ENCODE measurements at regions not wholly inside any gene's neighbourhood (a gene's known extent, or its start where the extent isn't known, plus 50 kb on each side); places are given as distances from the start of the nearest gene placed in this dataset.
"Not testable (repeated sequence)": the region's sequence is repeated elsewhere in the genome, so short reads cannot be mapped to it uniquely, and the experiment has no call there.

- peak; percentile 36 for DNase-seq (ENCODE audit: low spot score)
These were observed 310.2 kb downstream of the SLITRK5 start for GRCh38 chr13:87981416-87981815.

DNA sequence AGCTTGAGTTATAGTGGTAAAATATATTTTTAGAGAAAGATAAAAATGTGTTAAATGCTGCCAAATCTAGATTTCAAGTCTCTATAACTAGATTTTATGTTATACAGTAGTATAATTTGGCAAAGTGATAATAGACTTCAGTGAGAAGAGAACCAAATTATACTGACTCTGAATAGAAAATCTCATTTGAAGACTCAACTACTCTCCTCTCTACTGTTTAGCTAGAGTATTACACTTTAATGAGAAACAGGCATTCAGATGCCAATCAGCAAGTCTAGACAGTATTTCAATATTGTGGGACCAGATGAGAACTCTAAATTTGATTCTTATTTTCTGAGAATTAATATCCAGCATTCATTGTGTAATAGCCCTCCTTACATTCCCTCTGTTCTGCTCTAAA lies 311.2 kb downstream of the SLITRK5 start:
- no peak for DNase-seq (ENCODE audit: low spot score)

GRCh38 chr13:87986639-87987250 lies 315.6 kb downstream of the SLITRK5 start:
- no peak for DNase-seq (ENCODE audit: low spot score)

GRCh38 chr13:87998081-87998480 lies 326.9 kb downstream of the SLITRK5 start:
- DNase-seq (ENCODE audit: low spot score) = no peak

DNA sequence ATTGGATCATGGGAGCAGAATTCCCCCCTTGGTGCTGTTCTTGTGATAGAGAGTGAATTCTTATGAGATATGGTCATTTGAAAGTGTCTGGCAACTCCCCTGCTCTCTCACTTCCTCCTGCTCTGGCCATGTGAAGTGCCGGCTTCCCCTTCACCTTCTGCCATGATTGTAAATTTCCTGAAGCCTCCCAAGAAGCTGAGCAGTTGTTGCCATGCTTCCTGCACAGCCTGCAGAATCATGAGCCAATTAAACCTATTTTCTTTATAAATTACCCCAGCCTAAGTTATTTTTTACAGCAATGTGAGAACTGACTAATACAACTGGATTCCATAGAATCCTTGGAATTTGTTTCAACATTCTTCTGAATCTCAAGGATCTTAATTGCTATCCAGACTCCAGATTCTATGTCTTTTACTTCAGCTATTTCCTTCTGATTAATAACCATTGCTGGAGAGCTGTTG lies 328.1 kb downstream of the SLITRK5 start:
- DNase-seq (ENCODE audit: low spot score) = no peak

GRCh38 chr13:87999788-88000187 lies 328.6 kb downstream of the SLITRK5 start:
- DNase-seq (ENCODE audit: low spot score) = peak; percentile 6

DNA sequence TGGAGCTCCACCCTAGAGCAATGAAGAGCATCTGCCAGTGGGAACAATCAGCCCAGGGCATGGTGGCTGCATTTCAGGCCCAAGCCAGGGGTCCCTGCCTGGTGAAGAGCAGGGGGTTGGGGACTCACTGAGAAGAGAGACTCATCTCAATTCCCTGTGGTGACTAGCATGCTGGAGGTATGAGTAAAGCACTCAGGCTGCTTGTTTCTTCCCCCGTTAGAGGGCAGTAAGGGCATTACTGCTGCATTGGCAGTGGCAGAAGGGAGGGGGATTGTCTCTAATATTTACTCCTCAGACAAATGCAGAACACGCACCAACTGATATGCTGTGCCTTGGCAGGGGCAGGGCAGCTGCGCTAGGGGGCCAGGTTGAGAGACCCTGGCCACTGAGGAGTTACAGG lies 329.1 kb downstream of the SLITRK5 start:
- DNase-seq (ENCODE audit: low spot score) = no peak

DNA sequence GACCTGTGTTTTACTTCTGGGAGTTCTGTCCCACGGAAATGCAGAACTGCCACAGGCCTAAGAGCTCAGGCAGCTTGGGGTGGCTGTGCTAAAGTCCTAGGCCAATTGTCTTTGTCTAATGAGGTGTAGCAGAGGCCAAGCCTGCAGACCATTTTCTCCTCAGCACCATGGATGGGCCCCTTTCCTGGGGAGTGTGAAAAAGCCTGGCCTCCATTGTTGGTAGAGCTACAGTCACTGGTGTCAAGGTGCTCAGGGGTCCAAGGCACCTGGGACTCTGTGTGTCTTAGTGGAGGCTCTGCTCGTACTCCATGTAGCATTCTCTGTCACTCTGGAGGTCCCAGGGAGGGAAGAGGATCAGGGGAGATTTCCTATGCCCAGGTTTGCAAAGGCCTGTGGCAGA lies 329.6 kb downstream of the SLITRK5 start:
- DNase-seq (ENCODE audit: low spot score) = no peak

DNA sequence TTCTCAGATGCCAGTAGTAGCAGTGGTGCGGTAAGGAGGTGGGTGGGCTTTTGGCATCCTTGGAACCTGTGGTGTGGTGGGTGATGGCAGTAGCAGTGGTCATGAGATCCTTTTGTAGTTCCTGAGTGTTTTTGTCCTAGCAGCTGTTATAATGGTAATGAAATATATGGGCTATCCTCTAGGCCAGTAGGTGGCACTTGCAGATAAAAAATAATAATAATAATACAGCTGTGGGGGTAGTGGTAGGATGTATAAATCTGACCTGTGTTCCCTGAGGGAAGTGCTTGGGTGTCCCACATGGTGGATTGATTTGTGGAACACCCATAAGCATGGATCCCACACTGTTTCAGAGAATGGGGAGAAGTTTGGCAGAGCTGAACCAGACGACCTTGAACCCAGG lies 334.0 kb downstream of the SLITRK5 start:
- DNase-seq (ENCODE audit: low spot score) = no peak

GRCh38 chr13:88014527-88014926 lies 343.4 kb downstream of the SLITRK5 start:
- no peak for DNase-seq (ENCODE audit: low spot score)

DNA sequence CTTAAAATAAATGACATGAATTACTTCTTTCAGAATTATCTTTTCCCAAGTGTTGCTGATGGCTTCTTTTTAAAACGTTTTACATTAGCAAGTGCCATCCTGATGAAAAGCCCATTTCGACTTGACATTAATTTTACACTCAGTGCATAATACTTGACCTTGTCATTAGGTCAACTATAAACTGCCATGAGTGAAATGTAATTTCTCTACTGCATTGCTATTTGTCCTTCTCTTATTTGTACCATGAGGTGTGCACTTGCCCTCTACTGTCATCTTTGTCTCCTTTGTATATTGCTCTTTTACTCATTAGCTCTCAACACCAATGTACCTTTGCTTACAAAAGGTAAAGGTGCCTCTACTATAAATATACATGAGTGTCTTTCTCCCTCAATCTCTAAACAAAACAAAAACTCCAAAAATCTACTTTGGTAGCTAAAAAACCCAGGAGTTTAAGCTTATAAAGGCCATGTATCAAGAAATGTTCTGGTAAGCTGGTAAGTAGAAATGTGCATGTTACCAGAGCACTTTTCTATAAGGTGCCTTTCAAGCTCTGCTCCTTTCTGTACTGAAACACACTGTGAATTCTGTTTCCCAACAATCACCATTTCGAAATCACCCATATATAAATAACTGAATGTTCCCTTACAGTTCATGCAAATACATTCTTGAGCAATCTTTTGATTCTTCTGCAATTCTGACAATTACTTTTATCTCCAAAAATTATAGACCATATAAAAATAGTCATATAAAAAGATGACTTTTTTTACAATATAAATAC lies 351.4 kb downstream of the SLITRK5 start:
- DNase-seq (ENCODE audit: low spot score) = no peak

GRCh38 chr13:88026241-88026640 lies 355.1 kb downstream of the SLITRK5 start:
- DNase-seq (ENCODE audit: low spot score) = no peak

DNA sequence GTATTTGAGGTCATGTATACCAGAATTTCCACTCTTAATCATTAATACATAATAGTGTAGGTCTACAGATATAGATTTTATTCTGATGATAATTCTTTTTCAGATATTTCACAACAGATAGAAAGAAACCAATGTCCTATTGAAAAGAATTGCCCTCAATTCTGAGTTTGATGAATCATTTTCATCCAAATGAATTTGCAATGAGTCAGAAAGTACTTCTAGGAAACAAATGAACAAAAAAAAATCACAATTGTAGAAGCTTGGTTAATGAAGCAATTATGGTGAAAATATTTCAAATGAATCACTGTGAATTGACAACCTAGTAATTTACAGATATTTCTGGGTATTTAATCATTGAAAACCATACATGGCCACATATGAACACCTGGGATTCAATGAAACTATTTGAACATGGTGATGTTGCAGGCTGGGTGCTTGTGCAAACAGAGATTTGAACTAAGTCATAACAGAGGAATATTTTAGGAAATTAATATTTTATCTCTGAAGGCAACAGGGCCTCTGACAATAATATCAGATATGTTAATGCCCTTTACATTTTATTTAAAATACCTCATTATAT lies 360.9 kb downstream of the SLITRK5 start:
- DNase-seq (ENCODE audit: low spot score) = peak; percentile 10

DNA sequence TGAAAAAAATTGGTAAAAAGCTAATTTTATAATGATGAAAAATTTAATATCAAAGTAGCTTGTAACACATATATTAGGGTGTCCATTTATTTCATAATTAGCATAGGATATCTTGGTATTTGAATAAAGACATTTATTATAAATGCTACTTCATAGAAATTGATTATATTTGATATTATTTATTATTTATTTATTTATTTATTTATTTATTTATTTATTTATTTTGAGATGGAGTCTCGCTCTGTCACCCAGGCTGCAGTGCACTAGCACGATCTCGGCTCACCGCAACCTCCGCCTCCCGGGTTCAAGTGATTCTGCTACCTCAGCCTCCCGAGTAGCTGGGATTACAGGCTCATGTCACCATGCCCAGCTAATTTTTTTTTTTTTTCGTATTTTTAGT lies 365.0 kb downstream of the SLITRK5 start:
- not testable (repeated sequence) for DNase-seq (ENCODE audit: low spot score)

GRCh38 chr13:88042489-88042888 lies 371.3 kb downstream of the SLITRK5 start:
- no peak for DNase-seq (ENCODE audit: low spot score)

GRCh38 chr13:88051746-88052482 lies 380.7 kb downstream of the SLITRK5 start:
- DNase-seq (ENCODE audit: low spot score) = no peak

GRCh38 chr13:88063741-88064140 lies 392.6 kb downstream of the SLITRK5 start:
- peak; percentile 9 for DNase-seq (ENCODE audit: low spot score)

DNA sequence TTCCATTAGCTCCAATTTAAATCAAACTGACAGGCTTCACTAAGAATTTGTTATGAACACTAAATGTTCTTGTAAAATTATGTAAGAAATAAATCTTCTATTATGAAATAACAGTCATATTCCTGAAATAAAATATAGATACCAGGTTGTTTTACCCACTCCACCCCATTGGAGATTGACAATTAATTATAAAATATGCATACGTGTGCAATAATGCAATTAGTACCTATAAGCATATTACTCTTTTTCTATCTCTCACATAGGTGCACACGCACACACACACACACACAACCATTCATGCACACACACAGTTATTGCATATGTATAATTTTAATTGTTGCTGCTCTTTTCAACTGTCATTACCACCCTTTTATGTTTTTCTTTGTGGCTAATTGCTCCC lies 395.7 kb downstream of the SLITRK5 start:
- DNase-seq (ENCODE audit: low spot score) = no peak

DNA sequence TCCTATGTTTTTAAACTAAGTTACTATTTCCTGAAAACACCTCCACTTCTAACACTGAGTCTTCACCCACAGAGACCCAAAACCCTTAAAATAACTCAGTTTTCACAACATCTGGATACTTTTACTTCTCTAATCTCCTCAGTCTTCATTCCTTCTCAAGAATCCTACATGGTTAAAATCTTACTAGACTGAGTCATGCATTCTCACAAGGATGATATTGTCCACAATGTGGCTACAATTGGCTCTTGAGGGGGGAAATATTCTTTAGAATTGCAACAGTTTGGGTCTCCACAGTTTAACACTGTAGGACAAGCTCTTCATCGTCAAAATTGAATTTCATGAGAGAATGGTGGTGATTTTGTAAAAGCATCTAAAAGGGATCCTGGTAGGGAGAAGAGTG lies 397.1 kb downstream of the SLITRK5 start:
- DNase-seq (ENCODE audit: low spot score) = no peak

- DNase-seq (ENCODE audit: low spot score) = no peak
These were observed 397.8 kb downstream of the SLITRK5 start for GRCh38 chr13:88068975-88069374.

DNA sequence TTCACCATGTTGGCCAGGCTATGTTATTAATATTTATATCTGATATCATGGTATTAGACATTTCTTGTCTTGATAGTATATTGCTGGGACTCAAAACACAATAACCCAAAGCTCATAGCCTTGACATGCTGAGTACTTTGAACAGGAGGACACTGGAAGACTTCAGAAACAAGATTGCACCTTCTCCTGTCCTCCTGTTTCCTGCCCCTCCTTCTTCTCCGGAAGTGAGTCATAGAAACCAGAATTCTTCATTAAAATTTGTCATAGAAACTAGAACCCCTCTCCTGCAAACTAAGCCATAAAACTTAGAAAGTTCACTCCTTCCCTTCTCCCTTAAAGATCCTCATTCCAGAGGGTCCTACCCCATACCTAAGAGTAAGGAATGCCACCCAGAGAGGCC lies 400.2 kb downstream of the SLITRK5 start:
- DNase-seq (ENCODE audit: low spot score) = no peak

DNA sequence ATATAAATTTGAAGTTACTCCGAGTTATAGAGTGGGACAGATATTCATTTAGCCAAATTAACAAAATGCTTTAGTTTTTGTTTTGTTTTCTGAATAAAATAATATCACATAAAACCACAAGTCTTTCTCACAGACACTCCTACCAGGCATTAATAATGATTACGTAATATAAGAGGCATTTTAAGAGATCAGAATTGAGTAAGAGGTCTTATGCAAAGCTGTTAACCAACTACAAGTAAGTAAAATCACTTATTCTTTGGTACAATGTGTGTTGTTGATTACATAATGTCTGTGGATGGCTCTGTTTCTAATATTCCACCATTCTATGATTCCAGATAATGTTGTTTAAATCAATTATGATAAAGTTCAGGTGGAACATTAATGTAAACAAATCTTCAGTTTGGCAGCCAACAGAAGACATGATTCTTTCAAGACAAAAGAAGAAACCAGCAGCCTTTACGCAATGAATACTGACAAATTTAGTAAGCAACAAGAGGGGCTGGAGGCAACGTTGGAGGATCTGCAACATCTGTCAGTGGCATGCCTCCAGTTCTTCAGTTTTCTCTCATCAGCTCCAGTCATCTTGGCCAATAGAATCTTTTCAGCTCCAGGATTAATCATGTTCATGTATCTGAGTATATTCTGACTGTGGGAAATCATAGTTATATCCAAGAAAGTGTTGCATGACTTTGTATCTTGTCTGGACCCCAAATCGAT lies 403.8 kb downstream of the SLITRK5 start:
- no peak for DNase-seq (ENCODE audit: low spot score)

All from COLO829 (cell line).